ENCODE measurements at regions not wholly inside any gene's neighbourhood (a gene's known extent, or its start where the extent isn't known, plus 50 kb on each side); places are given as distances from the start of the nearest gene placed in this dataset.

DNA sequence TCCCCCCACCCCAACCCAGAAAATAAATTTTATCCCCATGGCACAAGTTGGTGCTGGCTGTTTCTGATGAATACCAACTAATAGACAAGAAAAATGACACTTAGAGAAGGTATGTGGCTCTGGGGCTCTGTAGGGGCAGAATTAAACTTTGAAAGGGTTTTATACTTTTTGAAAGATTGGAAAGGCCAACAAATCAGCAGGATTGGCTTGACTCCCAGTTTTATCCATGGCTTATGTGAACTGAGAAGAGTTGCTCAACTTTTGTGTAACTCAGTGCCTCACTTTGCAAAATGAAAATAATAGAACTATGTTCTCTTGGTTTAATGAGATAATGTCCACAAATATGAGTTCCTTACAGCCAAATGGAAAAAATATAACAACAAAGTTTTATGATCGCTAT is 288.9 kb upstream of the KIF2A start:
- no peak overlapping the region for H3K4me3 ChIP-seq (ENCODE audit: low read length)
- peak; percentile 48 for DNase-seq (ENCODE audit: low read depth)
- TF ChIP-seq, protein P1, sequence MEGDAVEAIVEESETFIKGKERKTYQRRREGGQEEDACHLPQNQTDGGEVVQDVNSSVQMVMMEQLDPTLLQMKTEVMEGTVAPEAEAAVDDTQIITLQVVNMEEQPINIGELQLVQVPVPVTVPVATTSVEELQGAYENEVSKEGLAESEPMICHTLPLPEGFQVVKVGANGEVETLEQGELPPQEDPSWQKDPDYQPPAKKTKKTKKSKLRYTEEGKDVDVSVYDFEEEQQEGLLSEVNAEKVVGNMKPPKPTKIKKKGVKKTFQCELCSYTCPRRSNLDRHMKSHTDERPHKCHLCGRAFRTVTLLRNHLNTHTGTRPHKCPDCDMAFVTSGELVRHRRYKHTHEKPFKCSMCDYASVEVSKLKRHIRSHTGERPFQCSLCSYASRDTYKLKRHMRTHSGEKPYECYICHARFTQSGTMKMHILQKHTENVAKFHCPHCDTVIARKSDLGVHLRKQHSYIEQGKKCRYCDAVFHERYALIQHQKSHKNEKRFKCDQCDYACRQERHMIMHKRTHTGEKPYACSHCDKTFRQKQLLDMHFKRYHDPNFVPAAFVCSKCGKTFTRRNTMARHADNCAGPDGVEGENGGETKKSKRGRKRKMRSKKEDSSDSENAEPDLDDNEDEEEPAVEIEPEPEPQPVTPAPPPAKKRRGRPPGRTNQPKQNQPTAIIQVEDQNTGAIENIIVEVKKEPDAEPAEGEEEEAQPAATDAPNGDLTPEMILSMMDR (conservative IDR thresholded peaks at IDR 0.05; ENCODE audit: low read depth, low read length) = no peak

DNA sequence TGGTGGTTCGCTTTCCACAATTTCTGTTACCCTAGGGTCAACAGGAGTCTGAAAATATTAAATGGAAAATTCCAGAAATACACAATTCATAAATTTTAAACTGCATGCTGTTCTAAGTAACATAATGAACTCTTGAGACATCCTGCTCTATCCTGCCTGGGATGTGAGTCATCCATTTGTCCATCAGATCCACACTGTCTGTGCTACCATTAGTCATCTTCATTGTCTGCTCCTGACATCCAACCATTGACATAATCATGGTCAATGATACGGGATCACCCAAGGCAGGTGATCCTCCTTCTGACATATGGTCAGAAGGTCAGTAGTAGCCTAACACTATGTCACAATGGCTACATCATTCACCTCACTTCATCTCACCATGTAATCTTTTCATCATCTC is 276.7 kb upstream of the KIF2A start:
- TF ChIP-seq, protein P1 (conservative IDR thresholded peaks at IDR 0.05; ENCODE audit: low read depth, low read length) = no peak
- H3K4me3 ChIP-seq (ENCODE audit: low read length) = no peak overlapping the region
- no peak for DNase-seq (ENCODE audit: low read depth)

DNA sequence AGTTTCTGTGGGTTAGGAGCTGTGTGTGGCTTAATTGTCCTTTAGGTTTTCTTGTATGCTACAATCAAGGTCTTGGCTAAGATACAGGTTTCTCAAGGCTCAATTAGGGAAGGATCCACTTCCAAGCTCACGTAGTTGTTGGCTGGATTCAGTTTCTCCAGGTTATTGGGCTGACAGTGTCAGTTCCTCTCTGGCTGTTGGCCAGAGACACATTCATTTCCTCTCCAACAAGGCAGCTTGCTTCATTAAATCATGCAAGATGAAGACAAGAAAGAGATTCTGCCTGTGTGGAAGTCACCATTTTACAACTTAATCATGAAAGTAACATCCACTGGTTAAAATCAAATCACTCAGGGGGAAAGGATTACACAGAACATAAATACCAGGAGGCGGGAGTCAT is 275.7 kb upstream of the KIF2A start:
- DNase-seq (ENCODE audit: low read depth) = no peak
- no peak overlapping the region for H3K4me3 ChIP-seq (ENCODE audit: low read length)
- TF ChIP-seq, protein P1 (conservative IDR thresholded peaks at IDR 0.05; ENCODE audit: low read depth, low read length) = no peak

DNA sequence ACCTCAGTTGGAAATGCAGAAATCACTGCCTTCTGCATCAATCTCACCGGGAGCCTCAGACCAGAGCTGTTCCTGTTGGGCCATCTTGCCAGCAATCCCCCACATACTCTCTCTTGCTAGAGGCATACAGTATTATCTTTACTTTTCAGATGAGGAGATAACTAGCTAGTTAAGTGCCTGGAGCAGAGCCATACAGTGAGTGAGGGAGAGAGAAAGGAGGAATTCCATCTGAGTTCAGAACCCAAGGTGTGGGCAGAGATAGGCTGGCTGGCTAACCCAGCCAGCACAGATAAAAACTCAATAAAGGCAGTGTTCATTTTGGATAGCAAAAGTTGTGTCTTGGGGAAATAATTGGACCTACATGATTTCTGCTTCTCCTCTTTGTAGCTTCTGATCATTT is 268.0 kb upstream of the KIF2A start:
- no peak for DNase-seq (ENCODE audit: low read depth)
- TF ChIP-seq, protein P1 (conservative IDR thresholded peaks at IDR 0.05; ENCODE audit: low read depth, low read length) = no peak
- H3K4me3 ChIP-seq (ENCODE audit: low read length) = no peak overlapping the region

DNA sequence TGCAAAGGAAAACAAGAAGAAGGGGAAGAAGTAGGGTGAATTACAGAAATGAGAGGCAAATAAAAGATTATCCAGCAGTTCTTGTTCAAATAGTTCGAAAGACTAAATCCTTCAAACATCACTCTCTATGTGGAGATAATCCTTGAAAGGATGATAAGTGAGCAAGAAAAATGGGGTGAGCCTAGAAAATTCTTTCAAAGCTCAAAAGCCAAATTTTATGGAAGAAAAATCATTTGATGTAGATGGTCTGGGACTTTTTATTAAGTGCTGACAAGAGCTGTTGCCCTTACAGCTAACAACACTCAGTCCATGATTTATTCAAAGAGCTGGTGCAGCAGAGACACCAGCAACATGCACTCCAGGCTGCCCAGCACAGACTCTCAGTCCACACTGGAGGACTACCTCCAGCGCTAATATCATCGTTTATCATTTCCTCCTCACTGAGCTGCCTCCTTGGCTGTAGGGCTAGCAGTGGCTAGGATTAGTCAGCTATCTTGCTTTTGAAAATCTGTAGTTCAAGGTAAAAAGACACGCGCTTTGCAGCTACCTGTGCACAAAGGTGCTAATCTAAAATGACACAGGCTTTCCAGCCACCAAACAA is 264.8 kb upstream of the KIF2A start:
- TF ChIP-seq, protein P1 (conservative IDR thresholded peaks at IDR 0.05; ENCODE audit: low read depth, low read length) = no peak
- no peak for DNase-seq (ENCODE audit: low read depth)
- H3K4me3 ChIP-seq (ENCODE audit: low read length) = no peak overlapping the region

DNA sequence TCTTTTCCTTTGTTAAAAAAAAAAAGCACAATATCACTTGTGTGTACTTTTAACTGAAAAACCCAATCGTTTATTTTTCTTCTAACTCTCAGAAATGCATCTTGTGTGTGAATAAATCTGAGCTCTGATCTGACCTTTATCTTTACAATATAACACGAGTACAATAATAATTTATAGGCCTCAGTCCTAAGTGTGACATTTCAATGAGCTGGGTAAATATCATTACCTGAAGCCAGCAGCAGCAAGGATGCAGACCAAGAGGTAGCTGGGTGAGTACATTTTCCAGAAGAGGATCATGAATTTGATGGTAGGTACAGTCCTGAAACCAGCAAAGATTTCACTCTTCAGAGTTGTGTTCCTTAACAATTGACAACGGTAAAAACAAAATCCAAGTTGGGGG is 264.0 kb upstream of the KIF2A start:
- no peak for DNase-seq (ENCODE audit: low read depth)
- TF ChIP-seq, protein P1 (conservative IDR thresholded peaks at IDR 0.05; ENCODE audit: low read depth, low read length) = no peak
- H3K4me3 ChIP-seq (ENCODE audit: low read length) = no peak overlapping the region

All from retinal pigment epithelial cell (primary cell).